ENCODE measurements at regions not wholly inside any gene's neighbourhood (a gene's known extent, or its start where the extent isn't known, plus 50 kb on each side); places are given as distances from the start of the nearest gene placed in this dataset.
"Not testable (repeated sequence)": the region's sequence is repeated elsewhere in the genome, so short reads cannot be mapped to it uniquely, and the experiment has no call there.

- no peak overlapping the region for H3K4me3 ChIP-seq (ENCODE audit: low read length)
- no peak for DNase-seq (ENCODE audit: low read depth)
- TF ChIP-seq CTCF (conservative IDR thresholded peaks at IDR 0.05; ENCODE audit: low read depth, low read length) = no peak
Measured at GRCh38 chr14:106551265-106551664, 1024.9 kb downstream of the TMEM121 start.

- H3K4me3 ChIP-seq (ENCODE audit: low read length); DNase-seq (ENCODE audit: low read depth): not testable (repeated sequence)
Measured at GRCh38 chr14:106556211-106556610, 1029.8 kb downstream of the TMEM121 start.

- no peak overlapping the region for H3K4me3 ChIP-seq (ENCODE audit: low read length)
- peak; percentile 7 for TF ChIP-seq CTCF (conservative IDR thresholded peaks at IDR 0.05; ENCODE audit: low read depth, low read length)
- DNase-seq (ENCODE audit: low read depth) = no peak
Measured at GRCh38 chr14:106556665-106557289, 1030.4 kb downstream of the TMEM121 start.

- no peak for TF ChIP-seq CTCF (conservative IDR thresholded peaks at IDR 0.05; ENCODE audit: low read depth, low read length)
- H3K4me3 ChIP-seq (ENCODE audit: low read length) = no peak overlapping the region
- DNase-seq (ENCODE audit: low read depth) = no peak
Measured at GRCh38 chr14:106562451-106562850, 1036.1 kb downstream of the TMEM121 start.

- DNase-seq (ENCODE audit: low read depth) = no peak
- H3K4me3 ChIP-seq (ENCODE audit: low read length) = no peak overlapping the region
- TF ChIP-seq CTCF (conservative IDR thresholded peaks at IDR 0.05; ENCODE audit: low read depth, low read length) = peak; percentile 1
Measured at GRCh38 chr14:106564058-106564643, 1037.8 kb downstream of the TMEM121 start.

- no peak for DNase-seq (ENCODE audit: low read depth)
- H3K4me3 ChIP-seq (ENCODE audit: low read length) = no peak overlapping the region
- TF ChIP-seq CTCF (conservative IDR thresholded peaks at IDR 0.05; ENCODE audit: low read depth, low read length) = no peak
Measured at GRCh38 chr14:106578481-106578880, 1052.1 kb downstream of the TMEM121 start.

GRCh38 chr14:106579084-106579483 is 1052.7 kb downstream of the TMEM121 start:
- DNase-seq (ENCODE audit: low read depth) = no peak
- no peak overlapping the region for H3K4me3 ChIP-seq (ENCODE audit: low read length)
- TF ChIP-seq CTCF (conservative IDR thresholded peaks at IDR 0.05; ENCODE audit: low read depth, low read length) = no peak
